Left ventricle myocardium inferior (tissue), 1 donor: ENCODE measurements at regions not wholly inside any gene's neighbourhood (a gene's known extent, or its start where the extent isn't known, plus 50 kb on each side); places are given as distances from the start of the nearest gene placed in this dataset.

Source experiments
- DNase-seq: peaks from one replicate; pipeline ENCODE4 v3.0.0-alpha.2; 2020
- H3K27ac ChIP-seq: fragments of 200-600 bp; replicated peaks from 2 replicates; pipeline ENCODE4 v1.8.0; 2021
- H3K27me3 ChIP-seq: fragments of 200-600 bp; 2 replicates; pipeline ENCODE4 v1.8.0; 2021; ENCODE audit warnings: low read depth
- H3K36me3 ChIP-seq: fragments of 200-600 bp; 2 replicates; pipeline ENCODE4 v1.8.0; 2021
- H3K4me1 ChIP-seq: fragments of 200-600 bp; 2 replicates; pipeline ENCODE4 v1.8.0; 2021
- H3K4me3 ChIP-seq: fragments of 200-600 bp; 2 replicates; pipeline ENCODE4 v1.8.0; 2021; ENCODE audit warnings: mild to moderate bottlenecking, moderate library complexity
- H3K9me3 ChIP-seq: fragments of 200-600 bp; replicated peaks from 2 replicates; pipeline ENCODE4 v1.8.0; 2021
- CTCF ChIP-seq: fragments of 200-600 bp; IDR thresholded peaks from 2 replicates; pipeline ENCODE4 v1.8.0; 2021; ENCODE audit warnings: antibody characterized with exemption, mild to moderate bottlenecking, borderline replicate concordance
- intact Hi-C: fragments of 100-400 bp; cut with micrococcal nuclease; formaldehyde crosslinking; loops from one replicate; pipeline ENCODE4 v1.11.0; 2022
- donor health status: DM: no; HTN: yes; CAD: no; lungs with severe emphysema.

- TF ChIP-seq CTCF, result no peak
- Histone ChIP-seq H3K4me3 (no peak overlapping the region), H3K9me3 (no peaks in the 10 kb centered on the region), H3K27me3 (peaks cover 78% of the 10 kb centered on the region), H3K27ac (no peak overlapping the region), H3K4me1 (peaks cover 8% of the 10 kb centered on the region), H3K36me3 (no peaks in the 10 kb centered on the region)
- DNase-seq, result no peak
- intact Hi-C loops, result no loop called here
Observed at GRCh38 chr15:88716543-88717381, 77.9 kb downstream of the ISG20 start.

DNA sequence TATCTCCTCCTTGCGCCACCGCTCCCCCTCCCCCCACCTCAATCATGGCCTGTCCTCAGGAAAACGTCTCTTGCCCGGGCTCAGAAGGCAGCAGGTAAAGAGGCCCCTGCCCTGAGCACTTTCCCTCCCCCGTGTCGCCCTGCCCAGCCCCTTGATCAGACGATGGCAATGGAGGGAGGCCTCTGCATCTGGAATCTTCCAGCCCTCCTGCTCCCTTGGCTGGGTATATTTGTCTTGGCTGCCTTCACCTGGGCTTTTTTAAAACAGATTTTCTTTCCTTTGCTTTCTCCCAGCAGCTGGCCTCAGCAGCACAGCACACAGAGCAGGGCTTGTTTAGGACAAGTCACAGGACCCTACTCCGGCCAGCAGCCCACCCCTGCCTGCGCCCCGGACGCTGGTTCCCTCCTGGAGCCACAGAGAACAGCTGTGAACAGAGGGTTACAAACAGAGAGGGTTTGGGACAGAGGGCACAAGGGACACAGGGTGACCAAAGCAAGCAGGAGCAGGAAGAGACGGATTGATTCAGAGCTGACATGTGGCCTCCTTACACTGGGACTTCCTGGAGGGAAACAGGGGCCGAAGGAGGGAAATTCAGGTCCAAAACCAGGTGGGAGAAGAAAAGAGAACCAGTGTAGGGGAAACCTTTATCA is 78.7 kb downstream of the ISG20 start:
- H3K36me3 ChIP-seq, result no peaks in the 10 kb centered on the region
- no peak overlapping the region for H3K27ac ChIP-seq

DNA sequence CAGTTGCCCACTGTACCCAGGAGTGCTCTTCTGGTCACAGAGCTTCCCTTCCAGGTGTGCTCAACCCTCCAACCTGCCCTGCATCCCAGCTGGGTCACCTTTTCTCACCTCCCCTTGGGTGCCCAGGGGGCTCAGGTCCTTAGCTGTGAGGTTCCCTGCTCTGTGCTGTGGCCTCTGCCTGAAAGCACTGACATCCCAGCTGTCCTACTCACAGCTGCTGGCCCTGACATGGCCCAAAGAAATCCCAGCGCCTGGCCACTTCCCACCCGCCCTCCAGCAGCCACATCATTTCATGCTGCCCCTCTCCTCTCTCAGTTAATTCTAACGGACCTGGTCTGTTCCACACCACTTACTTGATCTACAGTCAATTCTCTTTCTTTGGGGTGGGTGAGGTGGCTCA is 79.9 kb downstream of the ISG20 start:
- Histone ChIP-seq H3K36me3 (no peaks in the 10 kb centered on the region), H3K9me3 (no peaks in the 10 kb centered on the region), H3K27me3 (peaks cover 70% of the 10 kb centered on the region), H3K27ac (no peak overlapping the region), H3K4me3 (no peak overlapping the region), H3K4me1 (peaks cover 8% of the 10 kb centered on the region)
- no peak for DNase-seq
- TF ChIP-seq CTCF, result no peak
- intact Hi-C loops, result no loop called here

More for the DNA sequence above, 78.7 kb downstream of the ISG20 start:
- intact Hi-C loops, result no loop called here
- no peak for DNase-seq
- no peak for TF ChIP-seq CTCF
- peaks cover 74% of the 10 kb centered on the region for H3K27me3 ChIP-seq
- H3K4me1 ChIP-seq, result peaks cover 8% of the 10 kb centered on the region
- no peaks in the 10 kb centered on the region for H3K9me3 ChIP-seq
- H3K4me3 ChIP-seq, result no peak overlapping the region

DNA sequence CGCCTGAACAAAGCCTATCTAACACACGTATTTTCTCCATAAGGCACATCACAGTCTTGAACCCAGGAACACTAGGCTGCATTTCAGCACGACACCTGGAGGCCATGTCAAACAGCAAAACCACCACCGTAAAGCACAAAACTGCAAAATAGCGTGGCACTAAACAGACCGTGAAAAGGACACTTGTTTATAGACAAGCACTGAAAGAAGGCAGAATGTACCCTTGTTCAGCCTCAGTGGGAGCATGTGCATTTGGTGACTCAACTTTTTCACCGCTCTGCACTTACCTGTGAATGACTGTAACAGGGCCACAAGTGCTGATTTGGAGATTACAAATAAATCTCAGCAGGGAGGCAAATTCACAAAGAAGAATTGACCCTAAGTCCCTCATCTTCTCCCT is 80.8 kb downstream of the ISG20 start:
- H3K4me3 ChIP-seq, result no peak overlapping the region
- H3K27ac ChIP-seq, result no peak overlapping the region

More for the DNA sequence above, 80.8 kb downstream of the ISG20 start:
- intact Hi-C loops, result no loop called here
- no peak for DNase-seq
- H3K36me3 ChIP-seq, result no peaks in the 10 kb centered on the region
- no peak for TF ChIP-seq CTCF
- peaks cover 4% of the 10 kb centered on the region for H3K4me1 ChIP-seq
- H3K9me3 ChIP-seq, result peaks cover 8% of the 10 kb centered on the region
- H3K27me3 ChIP-seq, result peaks cover 70% of the 10 kb centered on the region
